ENCODE measurements at regions not wholly inside any gene's neighbourhood (a gene's known extent, or its start where the extent isn't known, plus 50 kb on each side); places are given as distances from the start of the nearest gene placed in this dataset.

DNA sequence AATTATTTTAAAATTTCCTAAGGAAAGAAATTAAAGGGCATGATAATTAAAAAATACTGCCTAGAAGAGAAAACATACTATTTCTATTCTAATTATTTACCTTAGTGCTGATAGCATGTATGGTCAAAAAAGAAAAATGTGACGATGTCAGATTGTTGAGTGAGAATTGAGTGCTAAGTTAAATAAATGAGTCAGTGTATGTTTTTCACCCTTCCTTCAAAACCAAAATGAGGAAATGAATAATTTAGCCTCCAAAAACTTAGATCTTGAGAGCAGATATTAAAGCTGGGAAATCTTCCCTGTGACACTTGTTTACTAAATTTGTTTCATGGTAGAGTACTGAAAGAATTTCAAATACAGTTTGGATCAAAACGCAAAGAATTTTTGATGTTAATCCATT lies 58.6 kb upstream of the NYAP2 start:
- no peak for DNase-seq

GRCh38 chr2:225337183-225337582 lies 62.3 kb upstream of the NYAP2 start:
- DNase-seq = peak; percentile 19

DNA sequence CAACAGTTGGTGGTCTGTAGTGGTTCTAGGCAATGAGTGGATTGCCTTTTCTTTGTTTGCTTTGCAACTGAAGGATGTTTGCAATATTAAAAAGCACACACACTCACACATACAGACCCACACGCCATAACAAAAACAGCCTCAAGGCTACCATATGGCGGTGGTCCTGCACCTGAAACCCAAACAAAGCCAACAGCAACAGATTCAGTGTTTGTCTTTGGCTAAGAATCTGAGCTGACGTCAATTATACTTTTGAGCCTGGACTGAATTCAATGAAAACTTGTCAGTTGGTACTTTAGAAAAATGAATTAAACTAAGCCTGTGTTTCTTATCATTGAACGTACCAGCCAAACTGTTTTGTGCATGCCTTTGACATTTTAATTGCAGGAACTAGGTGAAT lies 65.0 kb upstream of the NYAP2 start:
- DNase-seq = peak; percentile 24

DNA sequence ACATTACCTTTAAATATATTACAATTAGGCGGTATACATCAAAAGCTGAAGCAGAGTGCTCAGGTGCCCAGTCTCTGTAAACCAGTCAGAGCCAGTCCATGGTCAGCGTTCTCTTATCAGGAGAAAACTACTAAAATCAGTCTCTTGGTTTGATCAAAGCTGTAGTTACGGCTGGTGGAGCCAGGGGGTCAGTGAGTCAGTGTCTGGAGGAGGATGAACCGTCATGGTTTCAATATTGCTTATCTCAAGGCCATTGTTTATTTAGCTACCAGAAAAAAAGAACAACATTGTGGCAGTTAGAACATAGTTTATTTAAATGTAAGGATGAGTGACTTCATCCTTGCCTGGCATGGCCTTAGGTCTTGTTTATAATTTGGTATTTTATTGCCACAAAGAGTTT lies 71.3 kb upstream of the NYAP2 start:
- DNase-seq = no peak

DNA sequence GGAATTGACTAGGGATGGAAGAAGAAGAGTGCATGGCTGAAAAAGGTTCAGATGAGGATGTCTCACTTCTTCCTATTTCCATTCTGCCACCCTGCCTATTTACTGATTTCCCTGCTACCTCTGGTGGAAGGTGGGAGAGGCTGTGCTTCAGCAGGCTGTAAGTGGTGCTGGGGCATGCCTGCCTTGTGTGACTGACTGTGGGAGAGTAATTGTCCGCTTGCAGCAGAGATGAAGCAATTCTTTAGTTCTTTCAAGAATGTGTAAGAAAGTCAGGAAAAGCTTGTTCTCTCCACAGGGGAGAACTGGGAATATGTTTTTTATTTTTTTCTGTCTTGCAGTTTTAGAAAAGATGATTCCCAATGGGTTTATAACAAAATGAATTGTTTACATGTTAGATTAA lies 72.5 kb upstream of the NYAP2 start:
- no peak for DNase-seq

GRCh38 chr2:225319872-225320271 lies 79.6 kb upstream of the NYAP2 start:
- no peak for DNase-seq

DNA sequence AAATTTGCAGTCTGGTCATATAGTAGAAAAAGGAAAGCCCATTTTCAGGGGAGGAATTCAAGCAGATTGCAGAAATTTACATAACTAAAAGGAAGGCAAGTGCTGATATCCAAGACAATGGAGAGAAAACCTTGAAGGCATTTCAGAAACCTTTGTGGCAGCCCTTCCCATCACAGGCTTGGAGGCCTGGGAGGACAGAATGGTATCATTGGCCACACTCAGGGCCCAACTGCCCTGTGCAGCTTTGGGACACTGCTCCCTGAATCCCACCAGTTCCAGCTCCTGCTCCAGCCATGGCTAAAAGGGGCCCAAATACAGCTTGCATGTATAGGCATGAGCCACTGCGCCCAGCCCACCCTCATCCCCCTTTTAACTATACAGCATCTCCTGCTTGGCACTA lies 81.1 kb upstream of the NYAP2 start:
- DNase-seq = no peak

DNA sequence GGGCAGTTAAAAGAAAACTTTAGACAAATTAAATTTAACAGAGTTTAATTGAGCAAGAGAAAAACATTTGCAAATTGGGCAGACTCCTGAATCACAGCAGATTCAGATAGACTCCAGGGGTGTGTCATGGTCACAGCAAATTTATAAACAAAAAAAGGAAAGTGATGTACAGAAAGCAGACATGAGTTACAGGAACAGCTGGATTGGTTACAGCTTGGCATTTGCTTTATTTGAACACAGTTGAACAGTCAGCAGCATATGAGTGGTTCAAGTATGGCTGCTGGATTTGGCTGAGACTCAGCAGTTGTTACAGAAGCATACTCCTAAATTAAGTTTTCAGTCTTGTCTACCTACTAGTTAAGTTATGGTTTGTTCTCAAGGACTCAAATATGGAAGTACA lies 82.3 kb upstream of the NYAP2 start:
- peak; percentile 77 for DNase-seq

DNA sequence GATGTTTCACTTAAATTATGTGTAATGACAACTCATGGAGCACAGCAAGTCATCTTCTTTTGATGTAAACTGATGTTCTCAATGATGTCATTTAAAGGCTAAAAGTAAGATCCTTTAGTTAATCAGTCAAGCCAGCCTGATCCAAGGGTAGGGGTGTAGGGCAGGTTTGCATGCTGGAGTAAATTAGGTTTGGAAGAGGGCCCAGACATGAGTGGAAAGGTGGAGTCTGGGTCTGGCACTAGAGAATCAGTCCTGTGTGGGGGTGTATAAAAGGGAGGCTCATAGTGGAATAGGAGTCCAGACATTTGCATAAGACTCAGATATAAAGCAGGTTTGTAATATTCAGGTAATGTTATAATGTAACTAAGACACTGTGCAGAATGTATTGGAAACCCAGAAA lies 88.8 kb upstream of the NYAP2 start:
- DNase-seq = no peak

DNA sequence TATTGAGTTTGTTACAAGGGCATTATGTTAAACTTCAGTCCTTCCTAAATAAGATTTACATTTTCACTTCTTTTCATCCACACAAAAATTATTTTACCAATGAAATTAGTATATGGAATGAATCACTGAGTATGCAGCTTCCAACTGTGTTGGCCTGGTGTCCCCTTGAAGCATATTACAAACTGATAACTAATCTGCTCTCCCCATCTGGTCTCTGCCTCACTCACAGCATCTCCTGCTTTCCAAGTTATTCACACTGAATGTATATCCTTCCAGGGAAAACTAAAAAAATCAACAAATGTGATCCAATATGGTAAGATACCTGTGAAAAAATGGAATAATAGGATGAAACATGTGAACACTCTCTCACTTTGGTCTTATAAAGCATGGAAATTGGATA lies 90.0 kb upstream of the NYAP2 start:
- DNase-seq = no peak

GRCh38 chr2:225296951-225297350 lies 102.6 kb upstream of the NYAP2 start:
- DNase-seq = no peak

GRCh38 chr2:225295102-225295501 lies 104.4 kb upstream of the NYAP2 start:
- DNase-seq = no peak

- DNase-seq = no peak
Observed at GRCh38 chr2:225293638-225294037, 105.9 kb upstream of the NYAP2 start.

DNA sequence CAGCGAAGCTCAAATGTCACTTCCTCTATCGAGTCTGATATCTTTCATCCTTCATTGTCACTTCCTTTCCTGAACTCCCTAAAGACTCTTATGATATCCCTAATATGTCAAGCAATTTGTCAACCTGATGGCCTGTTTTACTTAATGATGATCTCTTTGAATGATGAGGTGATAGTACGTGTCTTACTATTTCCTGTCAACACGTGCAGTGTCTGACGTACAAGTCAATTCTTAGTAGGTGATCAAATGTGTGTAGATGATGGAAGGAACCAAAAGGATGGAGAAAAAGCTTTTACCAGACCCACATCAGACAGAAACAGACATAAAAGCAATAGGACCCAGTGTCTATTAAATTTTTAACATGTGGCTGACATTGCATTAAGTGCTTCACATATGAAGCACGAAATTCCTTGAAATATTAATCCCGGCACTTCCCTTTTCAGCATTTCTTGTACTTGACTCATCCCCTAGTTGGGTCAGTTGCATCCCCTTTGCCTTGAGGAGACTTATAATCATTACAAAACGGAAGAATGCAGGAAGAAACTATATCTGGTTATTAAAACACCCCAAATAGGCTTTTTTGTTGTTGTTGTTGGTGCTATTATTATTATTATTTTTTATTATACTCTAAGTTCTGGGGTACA lies 108.6 kb upstream of the NYAP2 start:
- DNase-seq = no peak

DNA sequence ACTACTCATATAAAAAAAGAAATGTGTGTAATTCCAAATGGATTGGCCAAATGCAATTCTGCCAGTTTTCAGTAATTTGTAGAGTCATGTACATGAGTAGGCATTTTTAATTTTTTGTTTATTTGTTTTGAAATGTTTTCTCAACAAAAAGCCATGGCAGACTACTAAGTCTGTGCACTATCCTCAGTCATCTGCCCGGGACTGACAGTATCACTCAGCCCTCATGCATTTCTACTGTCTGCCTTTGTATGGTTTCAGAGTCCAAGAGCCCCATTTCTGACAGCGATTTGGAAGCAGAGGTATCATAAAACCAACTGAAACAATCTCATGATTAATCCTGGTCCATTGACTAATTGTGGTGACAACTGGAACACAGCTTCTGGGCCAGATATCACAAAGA lies 109.9 kb upstream of the NYAP2 start:
- no peak for DNase-seq

- no peak for DNase-seq
Observed at GRCh38 chr2:225288986-225289385, 110.5 kb upstream of the NYAP2 start.

DNA sequence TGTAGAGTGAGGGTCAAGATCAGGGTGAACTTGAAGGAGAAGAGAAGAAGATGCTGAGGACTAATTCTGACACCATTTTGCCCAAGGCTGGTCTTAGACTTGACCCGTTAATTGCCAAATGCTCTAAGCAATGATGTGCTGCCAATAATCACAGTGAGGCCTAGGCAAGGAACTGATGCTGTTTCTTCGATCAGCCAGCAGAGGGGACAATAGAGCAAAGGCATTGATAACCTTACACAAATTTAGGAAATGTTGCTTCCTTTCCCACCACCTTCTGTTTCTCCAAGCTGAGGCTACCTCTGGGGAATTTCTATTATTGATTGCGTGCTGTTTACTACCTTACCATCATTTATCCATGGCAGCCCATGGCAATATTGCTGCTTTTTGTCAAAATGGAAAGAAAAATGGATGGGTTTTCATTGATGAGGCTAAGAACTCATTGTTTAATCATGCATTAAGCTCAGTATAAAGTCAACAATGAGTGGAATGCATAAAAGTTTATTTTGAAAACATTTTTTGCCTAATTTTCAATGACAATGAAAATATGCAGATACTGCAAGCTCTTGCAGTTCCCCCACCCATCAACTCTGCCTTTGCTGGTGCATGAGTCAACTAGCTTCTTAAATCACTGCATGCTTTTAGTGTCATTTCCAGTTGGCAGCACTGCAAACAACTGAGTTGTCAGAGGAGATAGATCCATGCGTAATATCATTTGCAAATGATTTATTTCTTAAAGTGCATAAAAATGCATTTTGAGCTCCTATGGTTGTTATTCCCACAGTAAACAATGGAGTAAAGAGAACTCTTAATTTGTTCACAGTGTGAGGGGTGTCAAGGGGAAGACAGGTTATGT lies 116.4 kb upstream of the NYAP2 start:
- peak; percentile 10 for DNase-seq

GRCh38 chr2:225276207-225276606 lies 123.3 kb upstream of the NYAP2 start:
- DNase-seq = no peak

- no peak for DNase-seq
Observed at GRCh38 chr2:225275443-225275842, 124.1 kb upstream of the NYAP2 start.

GRCh38 chr2:225274751-225275150 lies 124.8 kb upstream of the NYAP2 start:
- peak; percentile 18 for DNase-seq

DNA sequence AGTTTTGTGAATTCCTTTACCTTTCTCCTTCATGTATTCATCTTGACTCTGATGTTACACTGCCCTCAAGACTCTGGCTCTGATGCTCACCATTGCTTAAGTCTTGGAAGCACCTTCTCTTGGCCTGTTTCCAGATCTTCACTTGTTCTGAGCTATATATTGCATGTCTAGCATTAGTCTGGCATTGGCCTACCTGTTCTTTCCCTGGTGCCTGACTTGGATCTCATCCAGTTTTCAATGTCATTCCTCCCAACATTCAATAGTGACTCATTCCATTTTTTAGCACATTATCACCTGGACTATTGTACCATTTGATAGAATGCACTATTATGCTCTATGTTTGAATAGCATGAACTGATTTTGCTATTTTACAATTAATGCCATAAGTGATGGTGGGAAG lies 127.3 kb upstream of the NYAP2 start:
- DNase-seq = no peak

GRCh38 chr2:225270861-225271260 lies 128.6 kb upstream of the NYAP2 start:
- peak; percentile 53 for DNase-seq

GRCh38 chr2:225270053-225270452 lies 129.5 kb upstream of the NYAP2 start:
- no peak for DNase-seq

DNA sequence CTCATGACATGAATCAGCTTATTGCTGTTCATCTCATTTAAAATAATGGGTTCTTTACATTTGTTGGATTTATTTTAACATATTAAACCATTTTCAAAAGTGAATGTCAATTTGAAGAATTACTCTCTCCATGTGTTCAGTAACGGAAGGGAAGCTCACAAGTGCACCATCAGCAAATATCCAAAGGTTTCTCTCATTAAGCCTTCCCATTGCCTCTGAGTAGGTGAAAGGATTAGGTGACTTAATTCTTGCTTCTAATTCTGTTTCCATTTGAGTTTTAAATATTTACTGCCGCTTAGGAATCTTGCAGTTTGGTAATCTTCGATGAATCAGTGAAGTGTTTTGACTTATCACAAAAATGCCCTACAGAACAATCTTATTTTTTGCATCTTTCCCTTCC lies 145.1 kb upstream of the NYAP2 start:
- no peak for DNase-seq
